SK-N-SH (cell line): ENCODE measurements at regions not wholly inside any gene's neighbourhood (a gene's known extent, or its start where the extent isn't known, plus 50 kb on each side); places are given as distances from the start of the nearest gene placed in this dataset.

Source experiments
- CTCF ChIA-PET: fragments of 300-600, 350-600 bp; formaldehyde crosslinking; extraction: SDS; loops from one replicate; lab custom pipeline; 2021; lab: Yijun Ruan, JAX
- POLR2A ChIA-PET: fragments of 350-600 bp; sonication (Branson Sonifier 250); formaldehyde crosslinking; extraction: SDS; loops from one replicate; lab custom pipeline; 2020; ENCODE audit warnings: antibody characterized with exemption, inconsistent platforms; lab: Yijun Ruan, JAX
- DNase-seq: peaks from one replicate; pipeline ENCODE4 v3.0.0; 2012
- H2AFZ ChIP-seq: fragments of 200-600 bp; sonication (generic); 2 replicates; pipeline ENCODE4 v1.8.1; 2016; ENCODE audit warnings: antibody characterized with exemption, mild to moderate bottlenecking, low read depth
- H3F3A ChIP-seq: fragments of 200-600 bp; sonication (generic); replicated peaks from 2 replicates; pipeline ENCODE3; 2016; ENCODE audit warnings: antibody characterized with exemption, mild to moderate bottlenecking; ENCODE audit not compliant: insufficient read depth
- H3K27ac ChIP-seq, 2 experiments: fragments of 200-500 bp in 1 of 2; fragments of 200-600 bp in 1 of 2; sonication (Bioruptor generic) in 1 of 2; sonication (generic), shearing (Covaris generic) in 1 of 2; 2 replicates each; pipeline versions ENCODE4 v1.5.1 to v1.6.1; 2014 to 2016; ENCODE audit warnings: low read depth in 2 of 2, inconsistent platforms in 1 of 2, low read length in 1 of 2, mild to moderate bottlenecking in 1 of 2, mixed read lengths in 1 of 2
- H3K27me3 ChIP-seq: fragments of 200-600 bp; sonication (generic), shearing (Covaris generic); 2 replicates; pipeline ENCODE4 v1.6.1; 2016; ENCODE audit warnings: mixed run types; ENCODE audit not compliant: insufficient read depth
- H3K36me3 ChIP-seq, 2 experiments: fragments of 200-500 bp in 1 of 2; fragments of 200-600 bp in 1 of 2; sonication (Bioruptor generic) in 1 of 2; sonication (generic) in 1 of 2; replicated peaks in 1 of 2; 2 replicates each; pipeline versions ENCODE3 to v1.5.1; 2014 to 2016; ENCODE audit warnings: low read length in 1 of 2, mild to moderate bottlenecking in 1 of 2; ENCODE audit not compliant: insufficient read depth in 2 of 2, control insufficient read depth in 1 of 2
- H3K4me1 ChIP-seq, 2 experiments: fragments of 200-500 bp in 1 of 2; fragments of 200-600 bp in 1 of 2; sonication (Bioruptor generic) in 1 of 2; sonication (generic), shearing (Covaris generic) in 1 of 2; 2 replicates each; pipeline versions ENCODE4 v1.5.1 to v1.6.1; 2014 to 2016; ENCODE audit warnings: low read depth in 1 of 2, low read length in 1 of 2, mixed run types in 1 of 2; ENCODE audit not compliant: insufficient read depth in 2 of 2, control insufficient read depth in 1 of 2
- H3K4me2 ChIP-seq: fragments of 200-600 bp; sonication (generic), shearing (Covaris generic); 2 replicates; pipeline ENCODE4 v1.6.1; 2017; ENCODE audit warnings: mixed run types
- H3K4me3 ChIP-seq, 2 experiments: fragments of 200-500 bp in 1 of 2; fragments of 200-600 bp in 1 of 2; sonication (Bioruptor generic) in 1 of 2; sonication (generic), shearing (Covaris generic) in 1 of 2; 2 replicates each; pipeline versions ENCODE4 v1.5.1 to v1.8.1; 2014 to 2016; ENCODE audit warnings: low read depth in 2 of 2, inconsistent platforms in 1 of 2, low read length in 1 of 2, mild to moderate bottlenecking in 1 of 2, mixed read lengths in 1 of 2, moderate library complexity in 1 of 2
- H3K79me2 ChIP-seq: fragments of 200-600 bp; sonication (generic); 2 replicates; pipeline ENCODE4 v1.8.1; 2017; ENCODE audit warnings: mild to moderate bottlenecking; ENCODE audit not compliant: insufficient read depth
- H3K9ac ChIP-seq: fragments of 200-600 bp; sonication (generic); 2 replicates; pipeline ENCODE4 v1.6.1; 2017; ENCODE audit warnings: mixed run types
- H3K9me2 ChIP-seq: fragments of 200-600 bp; sonication (generic); 2 replicates; pipeline ENCODE4 v1.6.1; 2017; ENCODE audit warnings: mixed run types
- H3K9me3 ChIP-seq: fragments of 200-600 bp; sonication (generic); 2 replicates; pipeline ENCODE4 v1.6.1; 2017; ENCODE audit warnings: mixed run types, mild to moderate bottlenecking, moderate library complexity
- H4K20me1 ChIP-seq: fragments of 200-600 bp; sonication (generic); 2 replicates; pipeline ENCODE4 v1.6.1; 2017; ENCODE audit warnings: mild to moderate bottlenecking, mixed run types; ENCODE audit not compliant: insufficient read depth
- CHD2 ChIP-seq: fragments of 150-350 bp; IDR thresholded peaks from 2 replicates; pipeline ENCODE4 v1.6.1; 2018; ENCODE audit warnings: low read length; ENCODE audit not compliant: partially characterized antibody
- CTCF ChIP-seq: fragments of 200-600 bp; sonication (generic); IDR thresholded peaks from 2 replicates; pipeline ENCODE4 v1.6.1; 2017; ENCODE audit warnings: antibody characterized with exemption, mild to moderate bottlenecking, moderate library complexity
- EP300 ChIP-seq, 2 experiments: IDR thresholded peaks; 2 replicates each; pipeline versions ENCODE4 v1.4.0 to v1.6.1; 2012; ENCODE audit warnings: borderline replicate concordance in 1 of 2, low read depth in 1 of 2, low read length in 1 of 2
- FOSL2 ChIP-seq: IDR thresholded peaks from 2 replicates; pipeline ENCODE4 v1.4.0; 2012; ENCODE audit warnings: low read depth, mild to moderate bottlenecking, moderate library complexity, borderline replicate concordance
- FOXJ3 ChIP-seq: sonication (generic); formaldehyde crosslinking; IDR thresholded peaks from 2 replicates; pipeline ENCODE4 v1.5.1; 2020; ENCODE audit warnings: mild to moderate bottlenecking, missing genetic modification reagents
- FOXM1 ChIP-seq: IDR thresholded peaks from 2 replicates; pipeline ENCODE4 v1.4.0; 2012; ENCODE audit warnings: low read depth, mild to moderate bottlenecking
- GABPA ChIP-seq: IDR thresholded peaks from 2 replicates; pipeline ENCODE4 v1.4.0; 2012; ENCODE audit warnings: low read depth, mild to moderate bottlenecking
- GATA2 ChIP-seq: sonication (generic); formaldehyde crosslinking; IDR thresholded peaks from 2 replicates; pipeline ENCODE4 v1.5.0; 2020; ENCODE audit warnings: mild to moderate bottlenecking, missing genetic modification reagents
- MXI1 ChIP-seq: IDR thresholded peaks from 2 replicates; pipeline ENCODE4 v1.6.1; 2012; ENCODE audit warnings: mild to moderate bottlenecking, low read depth, low read length, improper control_type of control experiment
- RFX5 ChIP-seq: IDR thresholded peaks from 2 replicates; pipeline ENCODE4 v1.6.1; 2012; ENCODE audit warnings: mild to moderate bottlenecking, improper control_type of control experiment, low read length
- SIN3A ChIP-seq: IDR thresholded peaks from 2 replicates; pipeline ENCODE4 v1.6.1; 2012; ENCODE audit warnings: low read depth, mild to moderate bottlenecking, low read length, moderate library complexity, borderline replicate concordance
- TAF1 ChIP-seq: IDR thresholded peaks from 2 replicates; pipeline ENCODE4 v1.6.1; 2012; ENCODE audit warnings: low read depth, mild to moderate bottlenecking, low read length, moderate library complexity, borderline replicate concordance
- TCF12 ChIP-seq: IDR thresholded peaks from 2 replicates; pipeline ENCODE4 v1.4.0; 2012
- TEAD4 ChIP-seq: IDR thresholded peaks from 2 replicates; pipeline ENCODE4 v1.4.0; 2012; ENCODE audit warnings: mild to moderate bottlenecking, borderline replicate concordance; ENCODE audit not compliant: insufficient read depth
- WGBS: methylation state at CpG from one replicate; pipeline ENCODE4 v1.1.6; 2017; ENCODE audit warnings: low lambda C conversion rate; 5-methylcytosine and 5-hydroxymethylcytosine counted together
- TF ChIP-seq, protein P1 (sequence below): IDR thresholded peaks from 2 replicates; pipeline ENCODE4 v1.4.0; 2012; ENCODE audit warnings: low read depth, borderline replicate concordance
- TF ChIP-seq, protein P2 (sequence below): IDR thresholded peaks from 2 replicates; pipeline ENCODE4; 2012
- TF ChIP-seq, protein P3 (sequence below): fragments of 150-350 bp; IDR thresholded peaks from 2 replicates; pipeline ENCODE4 v1.6.1; 2016; ENCODE audit warnings: mild to moderate bottlenecking, low read depth, low read length
- TF ChIP-seq, protein P4 (sequence below): IDR thresholded peaks from 2 replicates; pipeline ENCODE4 v1.4.0; 2012; ENCODE audit warnings: low read depth
- TF ChIP-seq, protein P5 (sequence below): IDR thresholded peaks from 2 replicates; pipeline ENCODE4 v1.4.0; 2012; ENCODE audit warnings: low read depth, borderline replicate concordance

DNA sequence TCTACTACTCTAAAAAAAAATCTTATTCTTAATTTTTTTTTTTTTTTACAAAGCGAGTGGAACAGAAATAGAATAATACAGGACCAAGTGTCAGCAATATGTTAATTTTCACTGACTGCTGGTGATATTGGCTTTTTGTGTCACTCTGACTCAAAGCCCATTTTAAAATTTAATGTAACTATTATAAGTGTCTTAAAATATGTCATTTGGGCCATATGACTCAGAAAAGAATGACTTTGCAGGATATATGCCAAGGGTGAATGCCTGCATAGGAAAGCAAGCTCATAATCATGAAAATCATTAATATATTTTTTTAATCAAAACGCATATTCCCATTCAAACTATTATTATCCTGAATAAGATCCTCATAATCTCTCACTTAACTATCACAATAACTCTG, 149.2 kb downstream of the GNAT3 start:
- Histone ChIP-seq H3K9ac (no peak overlapping the region), H3K27ac (no peak overlapping the region; a peak in 1 of 4 replicates), H3K9me2 (no peaks in the 10 kb centered on the region), H2AFZ (no peak overlapping the region), H3K4me2 (no peak overlapping the region), H3K79me2 (no peaks in the 10 kb centered on the region), H3K4me3 (no peak overlapping the region), H3K9me3 (peaks cover 9% of the 10 kb centered on the region), H3K4me1 (peaks cover 0 to 10% of the 10 kb centered on the region in 2 experiments; a peak in 1 of 4 replicates), H3K36me3 (peaks cover 0 to 4% of the 10 kb centered on the region in 2 experiments), H4K20me1 (no peaks in the 10 kb centered on the region), H3F3A (no peaks in the 10 kb centered on the region), H3K27me3 (no peaks in the 10 kb centered on the region)
- no peak for DNase-seq
- ChIA-PET CTCF (no interaction called here), POLR2A (no interaction called here)
- WGBS = 82% methylated on average over 2 of the region's 2 CpGs
- TF ChIP-seq, protein P1, sequence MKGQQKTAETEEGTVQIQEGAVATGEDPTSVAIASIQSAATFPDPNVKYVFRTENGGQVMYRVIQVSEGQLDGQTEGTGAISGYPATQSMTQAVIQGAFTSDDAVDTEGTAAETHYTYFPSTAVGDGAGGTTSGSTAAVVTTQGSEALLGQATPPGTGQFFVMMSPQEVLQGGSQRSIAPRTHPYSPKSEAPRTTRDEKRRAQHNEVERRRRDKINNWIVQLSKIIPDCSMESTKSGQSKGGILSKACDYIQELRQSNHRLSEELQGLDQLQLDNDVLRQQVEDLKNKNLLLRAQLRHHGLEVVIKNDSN = no peak
- 0 out of 2 replicates have a peak, but pooled peaks have one; percentile 28 for TF ChIP-seq FOSL2

- POLR2A ChIA-PET = no interaction called here
- no peak overlapping the region for H3K4me3 ChIP-seq
- no peaks in the 10 kb centered on the region for H3F3A ChIP-seq
- no peak overlapping the region for H2AFZ ChIP-seq
- H3K4me2 ChIP-seq = no peak overlapping the region
- peaks cover 0 to 4% of the 10 kb centered on the region in 2 experiments for H3K36me3 ChIP-seq
- H3K9ac ChIP-seq = no peak overlapping the region
- DNase-seq = no peak
- no peaks in the 10 kb centered on the region for H3K27me3 ChIP-seq
- H3K9me3 ChIP-seq = peaks cover 9% of the 10 kb centered on the region
- H3K4me1 ChIP-seq = peaks cover 0 to 10% of the 10 kb centered on the region in 2 experiments; a peak in 1 of 4 replicates
- H3K79me2 ChIP-seq = no peaks in the 10 kb centered on the region
- H3K27ac ChIP-seq = no peak overlapping the region; a peak in 1 of 4 replicates
- CTCF ChIA-PET = interaction anchor here (0.6 kb wide), 1 partner anchor 314 kb away, joined by 3 read pairs; no protein-coding TSS in a partner anchor
- H3K9me2 ChIP-seq = no peaks in the 10 kb centered on the region
- WGBS = 91% methylated on average over 1 of the region's 1 CpG
- H4K20me1 ChIP-seq = no peaks in the 10 kb centered on the region
- TF ChIP-seq CTCF (no peak), SIN3A (no peak), FOXJ3 (CRISPR knock-in tag) (no peak), TAF1 (no peak), GABPA (no peak), TEAD4 (peak; percentile 88), GATA2 (CRISPR knock-in tag) (no peak), FOXM1 (no peak), EP300 (IDR thresholded peaks at IDR 0.05; ENCODE audit: borderline replicate concordance in 1 of 2, low read depth in 1 of 2, low read length in 1 of 2) (peak in 1 of 2 experiments; percentile 46; a peak in 1 of 4 replicates), TCF12 (peak; percentile 79), CHD2 (no peak), RFX5 (no peak), MXI1 (no peak)
- TF ChIP-seq, protein P2, sequence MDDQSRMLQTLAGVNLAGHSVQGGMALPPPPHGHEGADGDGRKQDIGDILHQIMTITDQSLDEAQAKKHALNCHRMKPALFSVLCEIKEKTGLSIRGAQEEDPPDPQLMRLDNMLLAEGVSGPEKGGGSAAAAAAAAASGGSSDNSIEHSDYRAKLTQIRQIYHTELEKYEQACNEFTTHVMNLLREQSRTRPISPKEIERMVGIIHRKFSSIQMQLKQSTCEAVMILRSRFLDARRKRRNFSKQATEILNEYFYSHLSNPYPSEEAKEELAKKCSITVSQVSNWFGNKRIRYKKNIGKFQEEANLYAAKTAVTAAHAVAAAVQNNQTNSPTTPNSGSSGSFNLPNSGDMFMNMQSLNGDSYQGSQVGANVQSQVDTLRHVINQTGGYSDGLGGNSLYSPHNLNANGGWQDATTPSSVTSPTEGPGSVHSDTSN = peak; percentile 53
- TF ChIP-seq, protein P3, sequence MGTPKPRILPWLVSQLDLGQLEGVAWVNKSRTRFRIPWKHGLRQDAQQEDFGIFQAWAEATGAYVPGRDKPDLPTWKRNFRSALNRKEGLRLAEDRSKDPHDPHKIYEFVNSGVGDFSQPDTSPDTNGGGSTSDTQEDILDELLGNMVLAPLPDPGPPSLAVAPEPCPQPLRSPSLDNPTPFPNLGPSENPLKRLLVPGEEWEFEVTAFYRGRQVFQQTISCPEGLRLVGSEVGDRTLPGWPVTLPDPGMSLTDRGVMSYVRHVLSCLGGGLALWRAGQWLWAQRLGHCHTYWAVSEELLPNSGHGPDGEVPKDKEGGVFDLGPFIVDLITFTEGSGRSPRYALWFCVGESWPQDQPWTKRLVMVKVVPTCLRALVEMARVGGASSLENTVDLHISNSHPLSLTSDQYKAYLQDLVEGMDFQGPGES = no peak
- TF ChIP-seq, protein P4, sequence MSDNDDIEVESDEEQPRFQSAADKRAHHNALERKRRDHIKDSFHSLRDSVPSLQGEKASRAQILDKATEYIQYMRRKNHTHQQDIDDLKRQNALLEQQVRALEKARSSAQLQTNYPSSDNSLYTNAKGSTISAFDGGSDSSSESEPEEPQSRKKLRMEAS = no peak
- TF ChIP-seq, protein P5, sequence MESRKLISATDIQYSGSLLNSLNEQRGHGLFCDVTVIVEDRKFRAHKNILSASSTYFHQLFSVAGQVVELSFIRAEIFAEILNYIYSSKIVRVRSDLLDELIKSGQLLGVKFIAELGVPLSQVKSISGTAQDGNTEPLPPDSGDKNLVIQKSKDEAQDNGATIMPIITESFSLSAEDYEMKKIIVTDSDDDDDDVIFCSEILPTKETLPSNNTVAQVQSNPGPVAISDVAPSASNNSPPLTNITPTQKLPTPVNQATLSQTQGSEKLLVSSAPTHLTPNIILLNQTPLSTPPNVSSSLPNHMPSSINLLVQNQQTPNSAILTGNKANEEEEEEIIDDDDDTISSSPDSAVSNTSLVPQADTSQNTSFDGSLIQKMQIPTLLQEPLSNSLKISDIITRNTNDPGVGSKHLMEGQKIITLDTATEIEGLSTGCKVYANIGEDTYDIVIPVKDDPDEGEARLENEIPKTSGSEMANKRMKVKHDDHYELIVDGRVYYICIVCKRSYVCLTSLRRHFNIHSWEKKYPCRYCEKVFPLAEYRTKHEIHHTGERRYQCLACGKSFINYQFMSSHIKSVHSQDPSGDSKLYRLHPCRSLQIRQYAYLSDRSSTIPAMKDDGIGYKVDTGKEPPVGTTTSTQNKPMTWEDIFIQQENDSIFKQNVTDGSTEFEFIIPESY = no peak
- TF ChIP-seq, protein P1 = no peak
These were observed 149.8 kb downstream of the GNAT3 start for GRCh38 chr7:80362010-80362618.
